K562 (cell line): ENCODE measurements at regions not wholly inside any gene's neighbourhood (a gene's known extent, or its start where the extent isn't known, plus 50 kb on each side); places are given as distances from the start of the nearest gene placed in this dataset.

Source experiments
- ATAC-seq: fragments of 200-7000 bp; cut with Tn5 transposase; 3 replicates; pipeline ENCODE4 v1.9.1; 2020; ENCODE audit warnings: moderate library complexity
- BruUV-seq: library from RNA; stranded (reverse); fragments of 400-500 nt; replicated peaks from 2 replicates; lab custom pipeline; 2021; lab: Mats Ljungman, UMichigan
- CTCF ChIA-PET: fragments of 300-600 bp; formaldehyde crosslinking; extraction: SDS; loops from one replicate; lab custom pipeline; 2021; ENCODE audit warnings: low intra/inter-chr PET ratio; lab: Yijun Ruan, JAX
- POLR2A ChIA-PET: fragments of 300-600, 350-650 bp; sonication (Branson Sonifier 250); formaldehyde crosslinking; extraction: SDS; loops from one replicate; lab custom pipeline; 2021; ENCODE audit warnings: antibody characterized with exemption, inconsistent platforms; lab: Yijun Ruan, JAX
- DNase-seq, 4 experiments: peaks; one replicate each; pipeline versions ENCODE4 v3.0.0 to v3.0.0-alpha.2; 2011 to 2018; ENCODE audit warnings: low spot score in 3 of 4, mixed read lengths in 3 of 4; ENCODE audit errors: extremely low read depth in 1 of 4
- FAIRE-seq: peaks from 2 replicates; lab custom pipeline; 2011; peaks lifted over from hg19 to GRCh38; lab: Jason Lieb, UNC
- H2AFZ ChIP-seq: 2 replicates; pipeline ENCODE4 v1.6.0; 2011; ENCODE audit warnings: low read depth, low read length, control low read depth, inconsistent platforms
- H3K27ac ChIP-seq: fragments of 200-600 bp; 3 replicates; pipeline ENCODE4 v1.8.0; 2011; ENCODE audit warnings: low read depth, mild to moderate bottlenecking, control low read depth, inconsistent platforms, low read length, moderate library complexity, mixed read lengths; ENCODE audit errors: extremely low read depth
- H3K27me3 ChIP-seq, 2 experiments: fragments of 300-600 bp in 1 of 2; 2 replicates in 1 of 2; 3 replicates in 1 of 2; pipeline versions ENCODE4 v1.6.0 to v1.8.0; 2011; ENCODE audit warnings: inconsistent platforms in 2 of 2, low read length in 2 of 2, mild to moderate bottlenecking in 1 of 2, mixed read lengths in 1 of 2, moderate library complexity in 1 of 2; ENCODE audit not compliant: control insufficient read depth in 2 of 2, insufficient read depth in 2 of 2
- H3K36me3 ChIP-seq: fragments of 300-600 bp; 3 replicates; pipeline ENCODE4 v1.8.0; 2011; ENCODE audit warnings: mild to moderate bottlenecking, low read length, inconsistent platforms; ENCODE audit not compliant: control insufficient read depth, insufficient read depth
- H3K4me1 ChIP-seq, 2 experiments: fragments of 200-600 bp in 1 of 2; replicated peaks in 1 of 2; 2 replicates in 1 of 2; 3 replicates in 1 of 2; pipeline versions ENCODE4 v1.5.1 to v1.8.0; 2011; ENCODE audit warnings: inconsistent platforms in 2 of 2, low read length in 2 of 2, mild to moderate bottlenecking in 1 of 2, mixed read lengths in 1 of 2, moderate library complexity in 1 of 2; ENCODE audit not compliant: control insufficient read depth in 2 of 2, insufficient read depth in 2 of 2
- H3K4me2 ChIP-seq: 2 replicates; pipeline ENCODE4 v1.6.1; 2011; ENCODE audit warnings: low read length, control low read depth, inconsistent platforms, mixed read lengths; ENCODE audit not compliant: insufficient read depth
- H3K4me3 ChIP-seq: fragments of 200-600 bp; sonication (generic), shearing (Covaris generic); 2 replicates; pipeline ENCODE4 v1.5.1; 2016; ENCODE audit warnings: control low read depth, inconsistent platforms
- H3K79me2 ChIP-seq: fragments of 200-600 bp; 3 replicates; pipeline ENCODE4 v1.8.0; 2011; ENCODE audit warnings: low read length, inconsistent platforms; ENCODE audit not compliant: control insufficient read depth, insufficient read depth
- H3K9ac ChIP-seq, 2 experiments: 2 replicates each; pipeline versions ENCODE4 v1.6.0 to v1.6.1; 2011; ENCODE audit warnings: low read depth in 2 of 2, low read length in 2 of 2, control low read depth in 1 of 2, inconsistent platforms in 1 of 2, mild to moderate bottlenecking in 1 of 2, mixed read lengths in 1 of 2; ENCODE audit not compliant: insufficient read depth in 1 of 2
- H3K9me1 ChIP-seq: one replicate; pipeline ENCODE4 v1.6.0; 2011; ENCODE audit warnings: inconsistent platforms, mild to moderate bottlenecking, low read length, moderate library complexity; ENCODE audit not compliant: control insufficient read depth, insufficient read depth
- H3K9me3 ChIP-seq: replicated peaks from 2 replicates; pipeline ENCODE4 v1.5.1; 2011; ENCODE audit warnings: low read depth, low read length, inconsistent platforms; ENCODE audit not compliant: control insufficient read depth, insufficient read depth
- H4K20me1 ChIP-seq: replicated peaks from 2 replicates; pipeline ENCODE4 v1.6.1; 2011; ENCODE audit warnings: low read length, inconsistent platforms, mixed read lengths; ENCODE audit not compliant: control insufficient read depth, insufficient read depth
- ARID2 ChIP-seq: fragments of 450-650 bp; IDR thresholded peaks from 2 replicates; pipeline ENCODE4 v1.6.1; 2017; ENCODE audit warnings: antibody characterized with exemption, mild to moderate bottlenecking
- BCL6 ChIP-seq: fragments of 250-450 bp; sonication (Bioruptor Pico); IDR thresholded peaks from 2 replicates; pipeline ENCODE4 v1.4.0; 2020
- BMI1 ChIP-seq: fragments of 150-350 bp; IDR thresholded peaks from 2 replicates; pipeline ENCODE4 v1.6.1; 2014; ENCODE audit warnings: low read length
- EP400 ChIP-seq: fragments of 450-650 bp; IDR thresholded peaks from 2 replicates; pipeline ENCODE4 v1.6.1; 2017; ENCODE audit warnings: antibody characterized with exemption, mild to moderate bottlenecking, moderate library complexity
- KLF1 ChIP-seq: fragments of 450-650 bp; IDR thresholded peaks from 2 replicates; pipeline ENCODE4 v1.6.1; 2016; ENCODE audit warnings: missing genetic modification characterization, missing compliant biosample characterization
- MCM5 ChIP-seq: fragments of 450-650 bp; IDR thresholded peaks from 2 replicates; pipeline ENCODE4 v1.6.1; 2016; ENCODE audit warnings: low read depth
- NFIC ChIP-seq: fragments of 450-650 bp; IDR thresholded peaks from 2 replicates; pipeline ENCODE4 v1.6.1; 2017; ENCODE audit warnings: mild to moderate bottlenecking, inconsistent platforms
- NFYB ChIP-seq: IDR thresholded peaks from 2 replicates; pipeline ENCODE4 v1.6.1; 2011; ENCODE audit warnings: mild to moderate bottlenecking, moderate library complexity; ENCODE audit not compliant: insufficient read length; ENCODE audit errors: extremely low read depth
- POLR2AphosphoS5 ChIP-seq: IDR thresholded peaks from 2 replicates; pipeline ENCODE4 v1.6.1; 2011; ENCODE audit warnings: mild to moderate bottlenecking, low read depth, low read length, moderate library complexity; ENCODE audit not compliant: control insufficient read depth, insufficient read depth
- RAD21 ChIP-seq, 2 experiments: fragments of 250-450 bp in 1 of 2; fragments of 450-650 bp in 1 of 2; sonication (Bioruptor Pico) in 1 of 2; formaldehyde crosslinking in 1 of 2; IDR thresholded peaks in 1 of 2; conservative IDR thresholded peaks in 1 of 2; 2 replicates each; pipeline versions ENCODE4 v1.4.0 to v1.8.0; 2020 to 2022; ENCODE audit warnings: mild to moderate bottlenecking in 2 of 2, moderate library complexity in 1 of 2
- RAD51 ChIP-seq: fragments of 450-650 bp; IDR thresholded peaks from 2 replicates; pipeline ENCODE4 v1.7.1; 2016; ENCODE audit warnings: low read depth, mild to moderate bottlenecking, borderline replicate concordance
- SMC3 ChIP-seq: conservative IDR thresholded peaks from 2 replicates; pipeline ENCODE4 v1.6.1; 2011; ENCODE audit warnings: low read depth, low read length, improper control_type of control experiment; ENCODE audit not compliant: insufficient read depth
- THRA ChIP-seq: fragments of 450-650 bp; IDR thresholded peaks from 2 replicates; pipeline ENCODE4 v1.6.1; 2017; ENCODE audit warnings: mild to moderate bottlenecking, moderate library complexity
- ZNF133 ChIP-seq: fragments of 250-450 bp; sonication (Bioruptor Pico); IDR thresholded peaks from 2 replicates; pipeline ENCODE4 v1.4.0; 2020; ENCODE audit warnings: mild to moderate bottlenecking
- ZNF23 ChIP-seq: fragments of 250-450 bp; sonication (Bioruptor Pico); IDR thresholded peaks from 2 replicates; pipeline ENCODE4 v1.4.0; 2020; ENCODE audit warnings: mild to moderate bottlenecking
- ZNF507 ChIP-seq: conservative IDR thresholded peaks from 2 replicates; pipeline ENCODE4 v1.6.1; 2017; ENCODE audit warnings: missing genetic modification characterization, missing compliant biosample characterization
- WGBS: fragments of 100-300 bp; shearing (Covaris generic); methylation state at CpG from one replicate; pipeline ENCODE4 v1.1.6; 2016; ENCODE audit warnings: low coverage, mixed read lengths; ENCODE audit not compliant: insufficient coverage; ENCODE audit errors: missing lambda C conversion rate; 5-methylcytosine and 5-hydroxymethylcytosine counted together
- in situ Hi-C: fragments of 300-500 bp; cut with MboI; formaldehyde crosslinking; loops from 4 replicates; pipeline ENCODE4 v1.15.0; 2018; ENCODE audit warnings: inconsistent platforms, mixed read lengths
- intact Hi-C: fragments of 100-400 bp; cut with micrococcal nuclease; formaldehyde crosslinking; loops from 2 replicates; pipeline ENCODE4 v1.14.2; 2022
- TF ChIP-seq, protein P1 (sequence below): IDR thresholded peaks from 3 replicates; pipeline ENCODE4 v1.6.1; 2011; ENCODE audit warnings: borderline replicate concordance, mild to moderate bottlenecking; ENCODE audit not compliant: insufficient read length, insufficient read depth
- TF ChIP-seq, protein P2 (sequence below), 2 experiments: fragments of 450-650 bp; conservative IDR thresholded peaks; 2 replicates each; pipeline ENCODE4 v1.6.1; 2017; ENCODE audit warnings: mild to moderate bottlenecking in 2 of 2, moderate library complexity in 2 of 2
- TF ChIP-seq, protein P3 (sequence below): fragments of 450-650 bp; conservative IDR thresholded peaks from 2 replicates; pipeline ENCODE4 v1.6.1; 2016; ENCODE audit warnings: missing genetic modification characterization, low read depth, mild to moderate bottlenecking, control low read depth, missing compliant biosample characterization

- H2AFZ ChIP-seq: no peak overlapping the region
- H3K36me3 ChIP-seq: no peaks in the 10 kb centered on the region
- DNase-seq: no peak
- no peaks in the 10 kb centered on the region for H3K4me1 ChIP-seq
- TF ChIP-seq MCM5 (no peak), KLF1 (tag) (no peak), ZNF507 (no peak), BMI1 (no peak), ARID2 (no peak), POLR2AphosphoS5 (no peak), ZNF133 (CRISPR knock-in tag) (no peak), RAD21 (CRISPR knock-in tag; conservative IDR thresholded peaks at IDR 0.05 in 1 of 2, IDR thresholded peaks at IDR 0.05 in 1 of 2) (no peak), ZNF23 (CRISPR knock-in tag) (no peak), EP400 (no peak), NFYB (no peak), BCL6 (CRISPR knock-in tag) (no peak), NFIC (no peak), THRA (no peak), SMC3 (no peak), RAD51 (no peak)
- TF ChIP-seq, protein P1, sequence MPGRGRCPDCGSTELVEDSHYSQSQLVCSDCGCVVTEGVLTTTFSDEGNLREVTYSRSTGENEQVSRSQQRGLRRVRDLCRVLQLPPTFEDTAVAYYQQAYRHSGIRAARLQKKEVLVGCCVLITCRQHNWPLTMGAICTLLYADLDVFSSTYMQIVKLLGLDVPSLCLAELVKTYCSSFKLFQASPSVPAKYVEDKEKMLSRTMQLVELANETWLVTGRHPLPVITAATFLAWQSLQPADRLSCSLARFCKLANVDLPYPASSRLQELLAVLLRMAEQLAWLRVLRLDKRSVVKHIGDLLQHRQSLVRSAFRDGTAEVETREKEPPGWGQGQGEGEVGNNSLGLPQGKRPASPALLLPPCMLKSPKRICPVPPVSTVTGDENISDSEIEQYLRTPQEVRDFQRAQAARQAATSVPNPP: no peak
- TF ChIP-seq, protein P2, sequence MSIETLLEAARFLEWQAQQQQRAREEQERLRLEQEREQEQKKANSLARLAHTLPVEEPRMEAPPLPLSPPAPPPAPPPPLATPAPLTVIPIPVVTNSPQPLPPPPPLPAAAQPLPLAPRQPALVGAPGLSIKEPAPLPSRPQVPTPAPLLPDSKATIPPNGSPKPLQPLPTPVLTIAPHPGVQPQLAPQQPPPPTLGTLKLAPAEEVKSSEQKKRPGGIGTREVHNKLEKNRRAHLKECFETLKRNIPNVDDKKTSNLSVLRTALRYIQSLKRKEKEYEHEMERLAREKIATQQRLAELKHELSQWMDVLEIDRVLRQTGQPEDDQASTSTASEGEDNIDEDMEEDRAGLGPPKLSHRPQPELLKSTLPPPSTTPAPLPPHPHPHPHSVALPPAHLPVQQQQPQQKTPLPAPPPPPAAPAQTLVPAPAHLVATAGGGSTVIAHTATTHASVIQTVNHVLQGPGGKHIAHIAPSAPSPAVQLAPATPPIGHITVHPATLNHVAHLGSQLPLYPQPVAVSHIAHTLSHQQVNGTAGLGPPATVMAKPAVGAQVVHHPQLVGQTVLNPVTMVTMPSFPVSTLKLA (conservative IDR thresholded peaks at IDR 0.05): no peak
- TF ChIP-seq, protein P3, sequence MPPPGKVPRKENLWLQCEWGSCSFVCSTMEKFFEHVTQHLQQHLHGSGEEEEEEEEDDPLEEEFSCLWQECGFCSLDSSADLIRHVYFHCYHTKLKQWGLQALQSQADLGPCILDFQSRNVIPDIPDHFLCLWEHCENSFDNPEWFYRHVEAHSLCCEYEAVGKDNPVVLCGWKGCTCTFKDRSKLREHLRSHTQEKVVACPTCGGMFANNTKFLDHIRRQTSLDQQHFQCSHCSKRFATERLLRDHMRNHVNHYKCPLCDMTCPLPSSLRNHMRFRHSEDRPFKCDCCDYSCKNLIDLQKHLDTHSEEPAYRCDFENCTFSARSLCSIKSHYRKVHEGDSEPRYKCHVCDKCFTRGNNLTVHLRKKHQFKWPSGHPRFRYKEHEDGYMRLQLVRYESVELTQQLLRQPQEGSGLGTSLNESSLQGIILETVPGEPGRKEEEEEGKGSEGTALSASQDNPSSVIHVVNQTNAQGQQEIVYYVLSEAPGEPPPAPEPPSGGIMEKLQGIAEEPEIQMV (tag): no peak
- intact Hi-C loops: no loop called here
- no peaks in the 10 kb centered on the region for H3K9me1 ChIP-seq
- no peaks in the 10 kb centered on the region for H3K27me3 ChIP-seq
- H4K20me1 ChIP-seq: no peaks in the 10 kb centered on the region
- no peak overlapping the region for H3K9ac ChIP-seq
- ATAC-seq: no peak
- no TSS peak for BruUV-seq
- H3K9me3 ChIP-seq: no peaks in the 10 kb centered on the region
- no peak overlapping the region for H3K4me2 ChIP-seq
- FAIRE-seq: no peak
- 0% methylated on average over 5 of the region's 5 CpGs for WGBS
- H3K79me2 ChIP-seq: no peaks in the 10 kb centered on the region
- ChIA-PET CTCF (no interaction called here), POLR2A (no interaction called here)
- no peak overlapping the region for H3K4me3 ChIP-seq
- no peak overlapping the region for H3K27ac ChIP-seq
- in situ Hi-C loops: no loop called here
Observed at GRCh38 chr4:117941611-117942010, 92.7 kb upstream of the NDST3 start.
